ENCODE measurements at regions not wholly inside any gene's neighbourhood (a gene's known extent, or its start where the extent isn't known, plus 50 kb on each side); places are given as distances from the start of the nearest gene placed in this dataset.

GRCh38 chr6:146948790-146949342, 255.4 kb upstream of the STXBP5 start:
- TF ChIP-seq CTCF (IDR thresholded peaks at IDR 0.05) (no peak), POLR2A (IDR thresholded peaks at IDR 0.05) (no peak)
